CD4-positive, alpha-beta memory T cell (primary cell): ENCODE measurements at regions not wholly inside any gene's neighbourhood (a gene's known extent, or its start where the extent isn't known, plus 50 kb on each side); places are given as distances from the start of the nearest gene placed in this dataset.
"Not testable (repeated sequence)": the region's sequence is repeated elsewhere in the genome, so short reads cannot be mapped to it uniquely, and the experiment has no call there.

ENCODE experiments used
- CTCF ChIA-PET: fragments of 350-600 bp; sonication (Branson Sonifier 250); formaldehyde crosslinking; loops from one replicate; lab custom pipeline; 2021; ENCODE audit warnings: inconsistent platforms; ENCODE audit not compliant: partially characterized antibody; lab: Charles Lee
- POLR2A ChIA-PET: fragments of 350-600 bp; sonication (Branson Sonifier 250); formaldehyde crosslinking; loops from one replicate; lab custom pipeline; 2021; ENCODE audit not compliant: partially characterized antibody; lab: Charles Lee
- DNase-seq, 5 donors: peaks; one replicate each; pipeline versions ENCODE4 v3.0.0 to v3.0.0-alpha.2; 2020 to 2022; ENCODE audit warnings: mixed read lengths in 1 of 5
- H3K27ac ChIP-seq: one replicate; pipeline ENCODE4 v1.7.0; 2013; ENCODE audit warnings: low read depth, low read length
- H3K27me3 ChIP-seq: 2 replicates; pipeline ENCODE4 v1.7.0; 2013; ENCODE audit warnings: mild to moderate bottlenecking, low read length, moderate library complexity; ENCODE audit not compliant: insufficient read depth
- H3K36me3 ChIP-seq: 2 replicates; pipeline ENCODE4 v1.7.0; 2013; ENCODE audit warnings: mild to moderate bottlenecking, low read length, moderate library complexity; ENCODE audit not compliant: insufficient read depth
- H3K4me1 ChIP-seq: 2 replicates; pipeline ENCODE4 v1.7.0; 2013; ENCODE audit warnings: mild to moderate bottlenecking, low read length, moderate library complexity; ENCODE audit not compliant: insufficient read depth
- H3K4me3 ChIP-seq, 2 donors: one replicate each; pipeline ENCODE4 v1.7.0; 2013; ENCODE audit warnings: low read length in 2 of 2, mild to moderate bottlenecking in 1 of 2
- H3K9me3 ChIP-seq, 2 donors: one replicate each; pipeline ENCODE4 v1.7.0; 2013; ENCODE audit warnings: low read length in 2 of 2, control low read depth in 1 of 2; ENCODE audit not compliant: control insufficient read depth in 1 of 2
- H3K27ac Mint-ChIP-seq, 7 donors: one replicate each; pipeline ENCODE4 v1.8.0; 2020 to 2021; ENCODE audit warnings: mixed read lengths in 7 of 7, mild to moderate bottlenecking in 6 of 7, inconsistent platforms in 3 of 7, moderate library complexity in 3 of 7
- H3K27me3 Mint-ChIP-seq, 2 donors: one replicate each; pipeline ENCODE4 v1.8.0; 2020 to 2021; ENCODE audit warnings: mixed read lengths in 2 of 2
- H3K36me3 Mint-ChIP-seq, 2 donors: one replicate each; pipeline ENCODE4 v1.8.0; 2020 to 2021; ENCODE audit warnings: mixed read lengths in 2 of 2, inconsistent platforms in 1 of 2, mild to moderate bottlenecking in 1 of 2
- H3K4me1 Mint-ChIP-seq, 4 donors: one replicate each; pipeline ENCODE4 v1.8.0; 2020 to 2021; ENCODE audit warnings: mixed read lengths in 4 of 4, mild to moderate bottlenecking in 1 of 4
- H3K4me3 Mint-ChIP-seq, 8 donors: one replicate each; pipeline ENCODE4 v1.8.0; 2020 to 2021; ENCODE audit warnings: mixed read lengths in 8 of 8, mild to moderate bottlenecking in 7 of 8, moderate library complexity in 6 of 8, inconsistent platforms in 3 of 8
- H3K9me3 Mint-ChIP-seq, 8 donors: one replicate each; pipeline ENCODE4 v1.8.0; 2020 to 2021; ENCODE audit warnings: mixed read lengths in 8 of 8, mild to moderate bottlenecking in 5 of 8, inconsistent platforms in 3 of 8, moderate library complexity in 1 of 8
- intact Hi-C: fragments of 100-400 bp; cut with micrococcal nuclease; formaldehyde crosslinking; loops from one replicate; pipeline ENCODE4 v1.15.1; 2023

DNA sequence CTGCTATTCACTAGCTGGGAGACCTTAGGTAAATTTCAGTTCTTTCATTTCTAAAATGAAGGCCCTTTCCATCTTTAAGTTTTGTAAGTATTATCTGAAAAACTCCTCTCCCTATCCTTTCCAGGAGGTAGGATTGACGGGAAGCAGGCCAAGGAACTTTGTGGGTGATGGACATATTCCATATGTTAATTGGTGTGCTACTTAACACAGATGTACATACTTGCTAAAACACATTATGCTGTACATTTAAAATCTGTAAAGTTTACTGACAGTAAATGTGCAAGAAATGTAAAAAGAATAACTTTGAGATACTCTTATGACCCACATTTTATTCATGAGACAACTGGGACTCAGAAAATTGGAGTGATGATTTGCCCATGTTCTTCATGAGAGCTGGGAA, 329.8 kb upstream of the LRRC3B start:
- no peak overlapping the region for H3K4me3 ChIP-seq
- ChIA-PET POLR2A (no interaction called here), CTCF (no interaction called here)
- peaks cover 0 to 7% (median 2%) of the 10 kb centered on the region in 8 donors for H3K9me3 Mint-ChIP-seq
- H3K9me3 ChIP-seq: no peaks in the 10 kb centered on the region
- no peak overlapping the region for H3K27ac ChIP-seq
- H3K36me3 ChIP-seq: no peaks in the 10 kb centered on the region
- no peak overlapping the region for H3K27ac Mint-ChIP-seq
- no peaks in the 10 kb centered on the region for H3K4me1 Mint-ChIP-seq
- DNase-seq: no peak
- intact Hi-C loops: no loop called here
- no peaks in the 10 kb centered on the region for H3K27me3 ChIP-seq
- no peak overlapping the region for H3K4me3 Mint-ChIP-seq
- no peaks in the 10 kb centered on the region for H3K36me3 Mint-ChIP-seq
- H3K27me3 Mint-ChIP-seq: no peaks in the 10 kb centered on the region
- H3K4me1 ChIP-seq: no peaks in the 10 kb centered on the region

DNA sequence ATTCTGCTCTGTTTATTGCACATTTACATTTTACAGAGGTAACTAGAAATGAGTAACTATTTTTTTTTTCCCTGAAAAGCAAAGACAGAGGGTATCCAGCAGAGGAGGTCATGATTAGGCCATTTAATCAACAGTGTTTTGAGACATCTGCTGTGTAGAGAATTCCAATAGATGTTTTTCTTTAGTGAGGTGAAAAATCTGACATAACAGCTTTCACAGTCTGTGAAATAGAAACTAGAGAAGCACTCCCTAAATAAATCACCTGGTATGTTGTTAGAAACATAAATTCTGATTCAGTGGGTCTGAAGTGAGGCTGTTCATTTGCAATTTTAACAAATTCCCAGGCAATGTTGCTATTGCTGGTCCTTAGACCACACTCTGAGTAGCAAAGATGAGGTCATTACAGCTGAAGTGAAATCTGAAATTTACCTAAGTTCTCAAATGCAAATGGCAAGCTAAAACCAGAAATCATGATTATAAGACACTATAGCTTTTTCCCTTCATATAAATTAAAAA, 329.2 kb upstream of the LRRC3B start:
- Mint-ChIP-seq H3K9me3 (peaks cover 0 to 7% (median 3%) of the 10 kb centered on the region in 8 donors), H3K36me3 (no peaks in the 10 kb centered on the region), H3K4me1 (no peaks in the 10 kb centered on the region), H3K27ac (no peak overlapping the region), H3K4me3 (no peak overlapping the region), H3K27me3 (no peaks in the 10 kb centered on the region)
- no peak for DNase-seq
- Histone ChIP-seq H3K4me3 (no peak overlapping the region), H3K36me3 (no peaks in the 10 kb centered on the region), H3K27me3 (no peaks in the 10 kb centered on the region), H3K4me1 (no peaks in the 10 kb centered on the region), H3K9me3 (no peaks in the 10 kb centered on the region), H3K27ac (no peak overlapping the region)
- POLR2A ChIA-PET: no interaction called here
- CTCF ChIA-PET: no interaction called here
- intact Hi-C loops: no loop called here

DNA sequence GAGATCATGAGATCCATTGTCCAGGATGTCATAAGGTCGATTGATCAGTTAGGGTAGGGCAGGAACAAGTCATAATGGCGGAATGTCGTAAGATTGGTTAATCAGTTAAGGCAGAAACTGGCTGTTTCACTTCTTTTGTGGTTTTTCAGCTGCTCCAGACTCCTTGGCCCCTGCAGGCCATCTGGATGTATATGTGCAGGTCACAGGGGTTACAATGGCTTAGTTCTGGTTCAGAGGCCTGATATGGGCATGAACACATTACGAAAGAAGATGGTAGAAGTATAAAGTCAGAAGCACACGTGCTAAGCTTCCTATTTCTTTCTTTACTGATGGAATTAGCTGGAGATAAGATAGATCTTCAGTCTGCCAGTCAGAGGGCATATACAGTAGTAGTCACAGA, 315.4 kb upstream of the LRRC3B start:
- Mint-ChIP-seq H3K27me3 (no peaks in the 10 kb centered on the region), H3K4me1 (no peaks in the 10 kb centered on the region), H3K36me3 (no peaks in the 10 kb centered on the region), H3K4me3 (no peak overlapping the region), H3K27ac (no peak overlapping the region), H3K9me3 (peaks cover 4 to 23% (median 9%) of the 10 kb centered on the region in 8 donors)
- Histone ChIP-seq H3K36me3 (no peaks in the 10 kb centered on the region), H3K9me3 (no peaks in the 10 kb centered on the region), H3K27me3 (no peaks in the 10 kb centered on the region), H3K27ac (no peak overlapping the region), H3K4me1 (no peaks in the 10 kb centered on the region), H3K4me3 (no peak overlapping the region)
- POLR2A ChIA-PET: no interaction called here
- intact Hi-C loops: no loop called here
- CTCF ChIA-PET: no interaction called here
- no peak for DNase-seq

DNA sequence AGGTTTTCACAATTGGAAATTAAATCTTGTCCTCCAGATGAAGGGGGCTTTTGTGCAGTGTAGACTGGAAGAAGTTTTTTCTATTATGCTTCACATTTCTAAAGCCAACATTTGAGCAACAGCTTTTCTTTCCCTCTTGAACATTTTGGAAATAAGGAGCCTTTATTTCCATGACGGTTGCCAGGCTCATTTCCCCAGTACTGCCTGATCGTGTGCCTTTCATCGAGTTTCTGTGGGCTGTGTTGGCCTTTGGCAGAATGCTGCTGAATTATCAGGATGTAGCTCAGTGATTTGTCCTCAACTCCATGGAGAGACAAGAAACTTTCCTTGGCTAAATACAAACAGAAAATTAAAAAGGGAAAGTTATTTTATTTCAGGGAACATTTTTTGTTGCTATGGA, 314.8 kb upstream of the LRRC3B start:
- H3K36me3 Mint-ChIP-seq: no peaks in the 10 kb centered on the region
- Histone ChIP-seq H3K4me3 (no peak overlapping the region), H3K36me3 (no peaks in the 10 kb centered on the region), H3K4me1 (no peaks in the 10 kb centered on the region), H3K27me3 (no peaks in the 10 kb centered on the region), H3K9me3 (no peaks in the 10 kb centered on the region), H3K27ac (no peak overlapping the region)
- no peaks in the 10 kb centered on the region for H3K27me3 Mint-ChIP-seq
- intact Hi-C loops: no loop called here
- H3K27ac Mint-ChIP-seq: no peak overlapping the region
- ChIA-PET CTCF (no interaction called here), POLR2A (no interaction called here)
- H3K4me3 Mint-ChIP-seq: no peak overlapping the region
- H3K9me3 Mint-ChIP-seq: peaks cover 4 to 17% (median 7%) of the 10 kb centered on the region in 8 donors
- H3K4me1 Mint-ChIP-seq: no peaks in the 10 kb centered on the region
- DNase-seq: no peak

DNA sequence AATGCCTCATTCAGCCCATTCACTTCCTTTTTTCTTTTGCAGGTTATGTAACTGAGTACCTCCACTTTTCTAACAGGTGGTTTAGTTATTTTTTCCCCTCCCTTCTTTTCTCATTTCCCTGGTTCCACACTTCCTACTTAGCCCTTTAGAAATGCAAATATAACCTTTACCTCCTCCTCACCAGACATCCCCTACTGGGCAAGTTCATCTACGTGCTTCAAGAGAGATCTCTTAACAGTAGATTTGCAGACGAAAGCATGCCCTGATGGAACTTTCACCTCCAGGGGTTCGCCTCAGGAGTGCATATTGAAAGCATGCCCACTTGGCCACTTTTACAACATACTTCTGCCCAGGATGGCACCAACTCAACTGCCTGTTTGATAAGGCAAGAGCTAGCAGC, 314.1 kb upstream of the LRRC3B start:
- Mint-ChIP-seq H3K4me3 (no peak overlapping the region), H3K36me3 (no peaks in the 10 kb centered on the region), H3K27ac (no peak overlapping the region), H3K4me1 (no peaks in the 10 kb centered on the region), H3K27me3 (no peaks in the 10 kb centered on the region), H3K9me3 (peaks cover 4 to 14% (median 7%) of the 10 kb centered on the region in 8 donors)
- intact Hi-C loops: no loop called here
- no peak for DNase-seq
- ChIA-PET POLR2A (no interaction called here), CTCF (no interaction called here)
- no peaks in the 10 kb centered on the region for H3K4me1 ChIP-seq
- no peaks in the 10 kb centered on the region for H3K27me3 ChIP-seq
- H3K27ac ChIP-seq: no peak overlapping the region
- no peaks in the 10 kb centered on the region for H3K36me3 ChIP-seq
- no peaks in the 10 kb centered on the region for H3K9me3 ChIP-seq
- no peak overlapping the region for H3K4me3 ChIP-seq

DNA sequence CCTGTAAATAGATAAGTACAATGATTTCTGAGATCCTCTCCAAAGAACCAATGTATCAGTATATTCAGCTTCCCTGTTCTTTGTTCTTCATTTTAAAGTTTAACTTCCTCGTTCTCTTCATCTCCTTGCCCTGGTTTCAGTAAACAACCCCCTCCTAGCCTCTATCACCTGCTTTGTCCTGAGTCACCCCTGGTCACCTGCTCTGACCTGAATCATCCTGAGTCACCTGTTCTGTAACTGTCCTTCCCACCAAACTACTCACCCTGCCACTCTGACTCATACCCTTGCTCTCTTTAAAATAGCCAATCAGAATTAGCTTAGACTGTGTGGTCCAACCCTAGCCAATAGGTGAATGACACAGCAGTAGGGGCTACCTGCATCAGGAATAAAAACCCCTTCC, 313.0 kb upstream of the LRRC3B start:
- H3K9me3 ChIP-seq, POLR2A ChIA-PET, H3K27me3 ChIP-seq, intact Hi-C loops, H3K36me3 Mint-ChIP-seq, H3K27ac ChIP-seq, H3K4me1 ChIP-seq, DNase-seq, H3K27me3 Mint-ChIP-seq, H3K4me1 Mint-ChIP-seq, H3K4me3 ChIP-seq, CTCF ChIA-PET, H3K36me3 ChIP-seq: not testable (repeated sequence)
- Mint-ChIP-seq H3K9me3 (peaks cover 2 to 14% (median 7%) of the 10 kb centered on the region in 8 donors), H3K27ac (peak overlapping the region in 1 of 7 donors; percentile 81), H3K4me3 (peak overlapping the region in 1 of 8 donors; percentile 58)

DNA sequence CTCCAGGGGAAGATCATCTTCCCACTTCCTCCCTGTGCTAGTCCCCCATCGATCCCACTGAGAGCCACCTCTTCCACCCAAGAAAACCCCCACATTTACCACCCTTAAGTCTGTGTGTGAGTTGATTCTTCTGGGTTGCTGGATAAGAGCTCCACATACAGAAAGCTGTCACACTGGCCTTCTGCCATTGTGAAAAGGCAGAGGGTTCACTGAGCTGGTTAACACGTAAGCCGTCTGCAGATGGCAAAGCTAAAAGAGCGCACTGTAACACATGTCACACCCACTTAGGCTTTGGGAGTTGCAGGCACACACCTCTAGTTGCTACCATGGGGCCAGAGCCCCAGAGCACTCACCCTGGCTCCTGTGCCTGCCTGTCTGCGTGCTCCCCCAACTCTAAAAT, 309.8 kb upstream of the LRRC3B start:
- POLR2A ChIA-PET: no interaction called here
- H3K4me1 Mint-ChIP-seq: no peaks in the 10 kb centered on the region

DNA sequence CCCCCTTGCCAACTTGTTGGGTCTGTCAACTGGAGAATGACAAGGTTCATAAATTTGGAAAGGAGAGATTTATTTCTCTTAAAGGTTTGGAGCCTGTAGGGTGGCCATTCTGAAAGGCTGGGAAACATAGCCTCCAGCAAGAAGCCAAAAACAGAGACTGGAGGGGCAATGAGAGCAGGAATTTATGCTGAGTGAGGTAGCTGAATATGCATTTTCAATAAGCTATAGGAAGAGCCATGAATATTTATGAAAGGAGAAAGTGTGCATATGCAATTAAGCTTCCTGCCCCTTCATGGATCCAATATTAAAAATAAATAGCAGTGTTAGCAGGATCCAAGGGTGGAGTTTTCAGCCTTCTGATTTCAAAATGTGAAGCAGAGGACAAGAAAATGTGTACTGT, 306.1 kb upstream of the LRRC3B start:
- POLR2A ChIA-PET: no interaction called here
- Histone ChIP-seq H3K27ac (no peak overlapping the region), H3K4me1 (no peaks in the 10 kb centered on the region), H3K4me3 (no peak overlapping the region), H3K27me3 (no peaks in the 10 kb centered on the region), H3K36me3 (no peaks in the 10 kb centered on the region), H3K9me3 (no peaks in the 10 kb centered on the region)
- no peak for DNase-seq
- peaks cover 0 to 1% of the 10 kb centered on the region in 2 donors for H3K27me3 Mint-ChIP-seq
- H3K4me3 Mint-ChIP-seq: no peak overlapping the region
- peaks cover 2 to 21% (median 12%) of the 10 kb centered on the region in 8 donors for H3K9me3 Mint-ChIP-seq
- intact Hi-C loops: no loop called here
- no peak overlapping the region for H3K27ac Mint-ChIP-seq
- no peaks in the 10 kb centered on the region for H3K4me1 Mint-ChIP-seq
- CTCF ChIA-PET: no interaction called here
- H3K36me3 Mint-ChIP-seq: no peaks in the 10 kb centered on the region

More for the DNA sequence above, 309.8 kb upstream of the LRRC3B start:
- no peak overlapping the region for H3K4me3 Mint-ChIP-seq
- no peaks in the 10 kb centered on the region for H3K36me3 ChIP-seq
- H3K4me1 ChIP-seq: no peaks in the 10 kb centered on the region
- no peak overlapping the region for H3K27ac Mint-ChIP-seq
- H3K4me3 ChIP-seq: no peak overlapping the region
- peaks cover 2 to 24% (median 15%) of the 10 kb centered on the region in 8 donors for H3K9me3 Mint-ChIP-seq
- peaks cover 0 to 1% of the 10 kb centered on the region in 2 donors for H3K27me3 Mint-ChIP-seq
- CTCF ChIA-PET: no interaction called here
- no peak for DNase-seq
- H3K27ac ChIP-seq: no peak overlapping the region
- no peaks in the 10 kb centered on the region for H3K9me3 ChIP-seq
- intact Hi-C loops: no loop called here
- no peaks in the 10 kb centered on the region for H3K27me3 ChIP-seq
- no peaks in the 10 kb centered on the region for H3K36me3 Mint-ChIP-seq
